ENCODE measurements at regions not wholly inside any gene's neighbourhood (a gene's known extent, or its start where the extent isn't known, plus 50 kb on each side); places are given as distances from the start of the nearest gene placed in this dataset.
"Not testable (repeated sequence)": the region's sequence is repeated elsewhere in the genome, so short reads cannot be mapped to it uniquely, and the experiment has no call there.

DNA sequence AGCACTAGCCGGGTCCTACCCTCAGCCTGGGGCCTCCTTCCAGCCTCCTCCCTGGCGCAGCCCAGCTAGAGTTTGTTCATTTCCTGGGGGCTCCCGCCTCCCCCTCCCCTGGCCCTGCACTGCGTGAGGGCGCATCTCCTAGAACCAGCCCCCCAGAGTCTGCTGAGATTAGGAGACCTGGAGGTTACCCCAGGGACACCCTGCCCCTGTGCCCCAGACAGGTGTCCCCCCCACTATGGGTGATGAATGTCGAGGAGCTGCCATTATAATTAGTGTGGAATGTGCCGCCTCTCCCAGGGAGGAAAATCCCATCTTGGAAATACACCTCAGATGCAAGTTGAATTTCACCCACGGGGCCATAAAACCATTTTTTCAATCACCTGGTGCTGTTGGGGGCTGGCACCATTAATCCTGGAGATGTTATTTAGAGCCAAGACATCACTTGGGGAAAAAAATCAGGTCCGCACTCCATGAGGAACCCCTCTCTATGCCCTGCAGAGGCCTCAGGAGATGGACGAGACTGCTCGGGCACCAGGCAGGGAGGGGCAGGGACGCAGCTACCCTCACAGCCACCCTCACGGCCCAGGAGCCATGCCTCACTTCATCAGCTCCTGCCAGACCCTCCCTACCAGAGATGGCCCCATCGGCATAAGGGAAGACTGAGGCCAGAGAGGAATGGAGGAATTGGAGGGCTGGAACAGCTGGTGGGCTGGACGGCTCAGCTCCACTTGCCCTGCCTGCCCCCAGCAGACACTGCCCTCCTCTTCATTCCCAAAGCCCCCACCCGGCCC, 197.5 kb downstream of the IGLL1 start:
- no peak for DNase-seq

DNA sequence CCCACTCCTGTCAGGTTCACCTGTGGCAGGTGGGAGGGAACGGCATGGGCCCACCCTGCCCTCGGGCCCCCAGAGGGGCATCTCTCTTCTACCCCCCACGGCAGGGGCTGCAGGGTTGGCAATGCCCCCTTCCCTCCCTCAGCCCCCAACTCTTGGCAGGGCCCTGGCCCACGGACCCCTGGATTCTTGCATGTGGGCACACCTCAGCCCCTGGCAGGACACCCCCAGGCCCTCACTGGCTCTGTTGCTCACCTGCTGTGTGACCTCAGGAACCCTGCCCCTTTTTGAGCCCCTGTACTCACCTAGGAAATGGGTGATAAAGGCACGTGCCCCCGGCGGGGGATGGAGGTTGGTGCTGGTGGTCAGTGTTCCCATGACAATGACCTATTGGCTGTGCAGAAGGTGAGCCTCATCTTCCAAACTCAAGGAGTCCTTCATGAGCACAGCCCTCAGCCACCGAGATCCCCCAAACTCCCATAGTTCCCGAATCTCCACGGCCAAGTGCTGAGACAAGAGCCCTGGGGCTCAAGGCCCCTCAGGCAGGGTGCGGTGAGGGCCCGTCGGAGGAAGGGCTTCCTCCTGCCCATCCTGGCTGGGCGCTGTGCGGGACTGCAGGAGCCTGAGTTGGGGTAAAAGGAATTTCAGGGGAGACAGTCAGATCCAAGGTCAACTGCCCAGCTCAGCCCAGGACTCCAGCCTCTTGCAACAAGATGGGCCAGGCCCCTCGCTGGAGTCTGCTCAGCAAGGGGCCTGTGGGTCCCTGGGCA, 198.2 kb downstream of the IGLL1 start:
- no peak for DNase-seq

DNA sequence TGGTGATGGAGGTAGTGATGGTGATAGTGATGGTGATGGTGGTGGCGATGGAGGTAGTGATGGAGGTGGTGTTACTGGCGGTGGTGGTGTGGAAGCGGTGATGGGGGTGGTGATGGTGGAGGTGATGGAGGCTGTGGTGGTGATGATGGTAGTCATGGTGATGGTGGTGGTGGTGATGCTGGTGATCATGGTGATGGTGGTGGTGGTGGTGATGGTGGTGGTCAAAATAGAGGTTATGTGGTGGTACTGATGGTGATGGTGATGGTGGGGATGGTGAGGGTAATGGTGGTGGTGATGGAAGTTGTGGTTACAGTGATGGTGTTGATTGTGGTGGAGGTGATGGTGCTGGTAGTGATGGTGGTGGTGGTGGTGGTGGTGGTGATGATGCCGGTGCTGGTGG, 199.2 kb downstream of the IGLL1 start:
- no peak for DNase-seq

DNA sequence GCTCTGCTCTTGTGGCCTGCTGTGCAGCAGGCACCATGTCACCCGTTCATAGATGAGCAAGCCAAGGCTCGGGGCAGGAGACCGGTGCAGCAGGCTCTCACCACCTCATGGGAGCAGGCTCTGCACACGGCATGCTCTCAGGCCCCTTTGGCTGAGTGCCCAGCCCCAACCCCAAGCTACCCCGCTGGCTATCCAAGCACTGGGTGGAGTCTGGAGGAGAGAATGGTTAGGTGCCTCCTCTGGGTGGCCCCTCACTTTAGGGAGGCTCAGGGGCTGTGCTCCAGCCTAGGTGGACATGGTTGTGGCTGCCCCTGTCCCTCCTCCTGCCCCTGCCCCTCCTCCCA, 199.9 kb downstream of the IGLL1 start:
- DNase-seq, result no peak

DNA sequence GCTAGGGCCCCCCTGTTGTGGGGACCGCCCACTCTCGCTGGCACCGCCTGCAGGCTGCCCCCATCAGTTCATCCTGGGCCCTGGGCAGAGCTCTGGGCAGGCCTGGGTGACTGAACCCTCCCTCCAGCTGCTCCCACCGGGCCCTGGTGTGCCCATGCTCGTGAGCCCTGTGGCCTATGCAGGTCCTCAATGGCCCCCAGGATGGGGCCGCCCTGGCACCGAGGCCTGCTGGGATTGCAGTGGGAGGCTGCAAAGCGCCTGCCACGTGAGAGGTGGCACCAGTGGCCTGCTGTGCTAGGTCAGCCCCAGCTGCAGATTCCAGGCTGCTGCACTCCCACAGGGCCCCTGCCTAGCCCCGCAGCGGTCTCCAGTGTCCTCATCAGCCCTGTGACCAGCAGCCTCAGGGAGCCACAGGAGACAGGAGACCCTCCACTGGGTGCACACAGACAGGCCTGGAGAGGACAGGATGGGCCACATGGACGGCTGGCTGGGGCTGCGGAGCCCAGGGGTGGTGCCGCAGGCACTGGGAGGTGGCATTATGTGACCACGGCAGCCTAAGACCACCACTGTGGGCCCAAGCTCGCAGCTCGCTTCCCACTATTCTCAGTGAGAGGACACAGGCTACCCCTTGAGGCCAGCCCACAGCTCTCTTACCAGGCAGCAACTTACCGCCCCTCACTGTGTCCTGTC, 199.4 kb downstream of the BCR start:
- DNase-seq, result not testable (repeated sequence)

DNA sequence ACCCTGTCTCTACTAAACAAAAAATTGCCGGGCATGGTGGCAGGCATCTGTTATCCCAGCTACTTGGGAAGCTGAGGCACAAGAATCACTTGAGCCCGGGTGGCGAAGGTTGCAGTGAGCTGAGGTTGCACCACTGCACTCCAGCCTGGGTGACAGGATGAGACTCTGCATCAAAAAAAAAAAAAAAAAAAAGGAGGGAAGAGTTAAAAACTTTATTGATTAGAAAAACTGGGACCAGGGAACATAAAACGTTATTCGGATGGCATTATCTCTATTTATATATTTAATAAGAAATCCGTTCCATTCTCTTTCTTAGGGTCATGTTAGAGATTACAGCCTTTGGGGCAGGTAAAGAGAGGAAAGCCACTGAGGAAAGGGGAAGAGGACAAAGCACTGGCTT, 197.5 kb downstream of the BCR start:
- no peak for DNase-seq

DNA sequence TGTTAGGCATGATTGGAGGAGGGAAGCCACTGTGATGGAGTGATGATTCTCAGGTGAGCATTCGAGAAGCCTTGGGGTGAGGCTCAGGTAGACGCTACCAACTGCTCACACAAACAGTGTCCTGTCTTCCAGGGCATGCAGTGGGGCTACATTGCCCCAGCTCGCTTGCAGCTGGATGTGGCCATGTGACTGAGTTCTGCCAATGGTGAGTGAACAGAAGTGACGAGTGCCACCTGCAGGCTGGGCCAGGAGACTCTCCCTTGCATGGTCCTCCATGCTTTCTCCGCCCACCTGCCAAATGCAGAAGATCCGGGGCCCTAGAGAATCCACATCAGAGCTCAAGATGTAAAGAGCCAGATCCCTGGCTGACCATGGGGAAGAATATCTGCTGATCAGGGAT, 195.9 kb downstream of the BCR start:
- DNase-seq, result no peak

DNA sequence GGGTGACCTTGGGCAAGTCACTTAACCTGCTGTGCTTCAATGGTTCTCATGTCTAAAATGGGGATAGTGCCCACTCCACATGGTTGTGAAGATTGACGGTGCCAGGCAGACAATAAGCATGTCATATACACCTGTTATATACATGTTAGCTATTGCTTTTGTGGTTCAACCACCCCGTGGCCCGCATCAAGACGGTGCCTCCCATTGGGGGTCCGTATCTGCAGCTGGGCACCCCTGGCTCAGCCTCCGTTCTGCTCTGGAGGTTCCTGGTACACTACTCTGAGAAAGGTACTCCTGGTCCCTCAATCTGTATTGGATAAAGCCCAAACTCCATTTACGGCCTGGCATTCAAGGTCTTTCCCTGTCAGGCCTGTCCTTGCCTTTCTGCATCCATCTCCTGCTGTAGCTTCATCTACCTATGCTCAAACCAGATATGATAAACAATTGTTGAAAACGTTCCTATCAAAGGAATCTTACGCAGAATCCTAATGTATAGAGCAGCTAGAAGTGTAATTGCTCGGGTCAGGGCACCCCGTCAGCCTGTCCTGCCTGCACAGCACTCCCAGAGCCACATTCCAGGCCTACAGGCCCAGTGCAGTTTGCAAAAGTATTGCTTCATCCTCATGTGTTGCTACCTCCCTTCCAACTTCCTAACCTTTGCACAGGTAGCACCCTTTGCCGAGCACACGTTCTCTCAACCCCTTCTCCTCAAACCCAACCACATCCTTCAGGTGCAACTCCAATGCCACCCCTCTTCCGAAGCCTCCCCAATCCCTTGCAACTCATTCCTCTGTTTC, 194.9 kb downstream of the BCR start:
- no peak for DNase-seq

DNA sequence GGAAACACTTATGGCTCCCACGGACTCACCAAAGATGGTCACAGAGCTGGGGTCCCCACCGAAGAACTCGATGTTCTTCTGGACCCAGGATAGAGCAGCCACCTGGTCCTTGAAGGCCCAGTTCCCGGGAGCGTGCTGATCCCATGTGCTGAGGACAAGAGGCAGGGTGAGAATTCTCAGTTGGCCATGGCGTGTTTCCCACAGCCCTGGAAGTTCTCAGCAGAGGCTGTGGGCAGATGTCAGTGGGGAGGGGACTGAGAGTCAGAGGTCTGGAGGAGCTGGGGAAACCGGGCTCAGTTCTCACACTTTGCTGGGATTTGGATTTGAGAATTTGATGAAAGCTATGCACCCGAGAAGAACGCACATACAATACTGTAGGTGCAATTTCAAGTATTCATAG, 193.3 kb downstream of the BCR start:
- no peak for DNase-seq

DNA sequence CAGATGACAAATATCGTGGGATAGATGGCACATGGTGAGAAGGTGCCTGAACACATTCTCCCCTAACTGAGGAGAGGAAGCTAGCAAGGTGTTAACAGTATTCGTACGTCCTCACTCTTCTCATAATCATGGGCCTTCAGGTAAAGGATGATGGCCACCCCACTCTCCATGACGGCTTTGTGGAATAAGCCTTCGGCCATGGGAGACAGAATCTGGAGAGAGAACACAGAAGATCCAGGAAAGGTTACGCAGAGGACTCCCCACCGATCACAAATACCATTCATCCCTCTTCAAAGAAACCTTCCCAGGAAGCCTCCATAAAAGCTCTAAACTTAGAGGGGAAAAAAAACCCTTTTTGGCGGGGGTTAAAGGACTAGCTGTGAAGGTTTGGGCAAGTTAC, 189.9 kb downstream of the BCR start:
- no peak for DNase-seq

DNA sequence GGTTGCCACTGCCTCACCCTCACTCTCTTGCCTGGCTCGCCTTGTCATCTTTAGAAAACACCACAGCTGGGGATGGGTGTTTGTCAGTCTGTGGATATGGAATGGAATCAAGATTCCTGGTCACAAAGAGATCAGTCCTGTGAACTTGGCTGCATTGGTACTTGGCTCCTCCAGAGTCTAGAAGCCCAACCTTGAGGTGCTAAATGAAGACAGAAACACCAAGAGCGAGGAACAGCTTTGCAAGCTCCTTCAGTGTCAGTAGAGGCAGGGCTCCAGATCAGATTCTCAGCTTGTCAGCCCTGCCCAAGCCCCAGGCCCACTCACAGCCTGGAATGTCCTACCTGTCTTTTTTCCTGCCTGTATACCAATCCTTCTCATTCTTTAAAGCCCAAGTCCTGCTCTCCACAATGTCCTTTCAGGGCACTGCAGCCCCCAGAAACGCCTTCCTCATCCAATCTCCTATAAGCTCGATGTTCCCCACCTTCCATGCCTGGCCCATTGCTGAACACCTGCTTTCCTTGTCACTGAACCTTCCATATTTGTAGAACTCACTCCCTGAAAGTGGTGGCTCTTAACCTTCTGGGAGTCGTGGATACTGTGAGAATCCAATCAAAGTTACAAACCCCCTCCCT, 188.9 kb downstream of the BCR start:
- DNase-seq, result no peak

Data from anterior cingulate cortex (tissue), 58 donors.